GM23338 (cell line): ENCODE measurements at regions not wholly inside any gene's neighbourhood (a gene's known extent, or its start where the extent isn't known, plus 50 kb on each side); places are given as distances from the start of the nearest gene placed in this dataset.

Experiments used
- CREB1 ChIP-seq: fragments of 250-450 bp; sonication (Bioruptor Pico); IDR thresholded peaks from 2 replicates; pipeline ENCODE4 v1.5.0; 2020; ENCODE audit warnings: low read depth, mild to moderate bottlenecking, moderate library complexity
- CTCF ChIP-seq, 2 experiments: fragments of 200-600 bp in 1 of 2; sonication (generic) in 1 of 2; conservative IDR thresholded peaks; 2 replicates each; pipeline versions ENCODE4 v1.5.1 to v1.6.1; 2016 to 2017; ENCODE audit warnings: antibody characterized with exemption in 2 of 2, low read depth in 2 of 2, mild to moderate bottlenecking in 2 of 2, moderate library complexity in 1 of 2
- EZH2 ChIP-seq: fragments of 200-600 bp; sonication (generic); IDR thresholded peaks from one replicate; pipeline ENCODE4 v1.8.0; 2017; ENCODE audit warnings: antibody characterized with exemption, mild to moderate bottlenecking, low read depth; ENCODE audit not compliant: unreplicated experiment
- NANOG ChIP-seq: IDR thresholded peaks from 2 replicates; pipeline ENCODE4 v1.6.1; 2016; ENCODE audit warnings: antibody characterized with exemption, borderline replicate concordance

GRCh38 chr7:131656980-131657723, 100.7 kb upstream of the PODXL start:
- no peak for TF ChIP-seq NANOG
- no peak for TF ChIP-seq CTCF (conservative IDR thresholded peaks at IDR 0.05; ENCODE audit: low read depth in 2 of 2)
- TF ChIP-seq CREB1 (CRISPR knock-in tag): no peak
- no peak for TF ChIP-seq EZH2
